SJSA1 (cell line): ENCODE measurements at regions not wholly inside any gene's neighbourhood (a gene's known extent, or its start where the extent isn't known, plus 50 kb on each side); places are given as distances from the start of the nearest gene placed in this dataset.

Source experiments
- DNase-seq, 2 experiments: peaks; one replicate each; pipeline ENCODE4 v3.0.0-alpha.2; 2015 to 2020; ENCODE audit warnings: low spot score in 2 of 2, low read depth in 1 of 2
- H3K27ac ChIP-seq: fragments of 250-450 bp; sonication (Bioruptor Pico); 2 replicates; pipeline ENCODE4 v1.5.1; 2020; ENCODE audit warnings: mild to moderate bottlenecking, moderate library complexity
- H3K27me3 ChIP-seq: fragments of 250-450 bp; sonication (Bioruptor Pico); replicated peaks from 2 replicates; pipeline ENCODE4 v1.5.1; 2020; ENCODE audit warnings: mild to moderate bottlenecking, moderate library complexity
- H3K36me3 ChIP-seq: fragments of 250-450 bp; sonication (Bioruptor Pico); 2 replicates; pipeline ENCODE4 v1.5.1; 2020; ENCODE audit warnings: mild to moderate bottlenecking
- H3K4me1 ChIP-seq: fragments of 250-450 bp; sonication (Bioruptor Pico); replicated peaks from 2 replicates; pipeline ENCODE4 v1.6.1; 2021; ENCODE audit warnings: mild to moderate bottlenecking
- H3K4me3 ChIP-seq: fragments of 250-450 bp; sonication (Bioruptor Pico); 2 replicates; pipeline ENCODE4 v1.5.1; 2020; ENCODE audit warnings: mild to moderate bottlenecking
- H3K9me3 ChIP-seq: fragments of 250-450 bp; sonication (Bioruptor Pico); replicated peaks from 2 replicates; pipeline ENCODE4 v1.5.1; 2020; ENCODE audit warnings: mild to moderate bottlenecking

GRCh38 chr3:105162448-105162847 lies 204.3 kb upstream of the ALCAM start:
- Histone ChIP-seq H3K27me3 (no peaks in the 10 kb centered on the region), H3K36me3 (no peaks in the 10 kb centered on the region), H3K4me1 (no peaks in the 10 kb centered on the region), H3K4me3 (no peak overlapping the region), H3K9me3 (no peaks in the 10 kb centered on the region), H3K27ac (no peak overlapping the region)
- DNase-seq: no peak

- DNase-seq: peak in 1 of 2 experiments; percentile 1
- Histone ChIP-seq H3K9me3 (no peaks in the 10 kb centered on the region), H3K4me1 (no peaks in the 10 kb centered on the region), H3K36me3 (no peaks in the 10 kb centered on the region), H3K27ac (no peak overlapping the region), H3K4me3 (no peak overlapping the region), H3K27me3 (no peaks in the 10 kb centered on the region)
Observed at GRCh38 chr3:105166893-105167292, 199.8 kb upstream of the ALCAM start.

- Histone ChIP-seq H3K4me3 (no peak overlapping the region), H3K4me1 (no peaks in the 10 kb centered on the region), H3K27ac (no peak overlapping the region), H3K36me3 (no peaks in the 10 kb centered on the region), H3K9me3 (no peaks in the 10 kb centered on the region), H3K27me3 (no peaks in the 10 kb centered on the region)
- no peak for DNase-seq
Observed at GRCh38 chr3:105170423-105170822, 196.3 kb upstream of the ALCAM start.

GRCh38 chr3:105174017-105174615 lies 192.6 kb upstream of the ALCAM start:
- no peak overlapping the region for H3K27ac ChIP-seq
- no peaks in the 10 kb centered on the region for H3K9me3 ChIP-seq
- H3K27me3 ChIP-seq: no peaks in the 10 kb centered on the region
- H3K4me3 ChIP-seq: no peak overlapping the region
- H3K4me1 ChIP-seq: no peaks in the 10 kb centered on the region
- no peak for DNase-seq
- H3K36me3 ChIP-seq: no peaks in the 10 kb centered on the region

- no peak overlapping the region for H3K27ac ChIP-seq
- no peaks in the 10 kb centered on the region for H3K9me3 ChIP-seq
- no peak for DNase-seq
- no peaks in the 10 kb centered on the region for H3K27me3 ChIP-seq
- H3K4me3 ChIP-seq: no peak overlapping the region
- H3K36me3 ChIP-seq: no peaks in the 10 kb centered on the region
- H3K4me1 ChIP-seq: no peaks in the 10 kb centered on the region
Observed at GRCh38 chr3:105177576-105177975, 189.1 kb upstream of the ALCAM start.

- no peak for DNase-seq
- Histone ChIP-seq H3K36me3 (no peaks in the 10 kb centered on the region), H3K9me3 (no peaks in the 10 kb centered on the region), H3K27ac (no peak overlapping the region), H3K4me1 (no peaks in the 10 kb centered on the region), H3K4me3 (no peak overlapping the region), H3K27me3 (no peaks in the 10 kb centered on the region)
Observed at GRCh38 chr3:105187344-105187743, 179.4 kb upstream of the ALCAM start.

- no peaks in the 10 kb centered on the region for H3K27me3 ChIP-seq
- no peak overlapping the region for H3K27ac ChIP-seq
- H3K36me3 ChIP-seq: no peaks in the 10 kb centered on the region
- DNase-seq: no peak
- no peak overlapping the region for H3K4me3 ChIP-seq
- no peaks in the 10 kb centered on the region for H3K9me3 ChIP-seq
- H3K4me1 ChIP-seq: no peaks in the 10 kb centered on the region
Observed at GRCh38 chr3:105195260-105195659, 171.4 kb upstream of the ALCAM start.

- no peaks in the 10 kb centered on the region for H3K9me3 ChIP-seq
- no peaks in the 10 kb centered on the region for H3K27me3 ChIP-seq
- DNase-seq: no peak
- H3K36me3 ChIP-seq: no peaks in the 10 kb centered on the region
- no peak overlapping the region for H3K4me3 ChIP-seq
- H3K4me1 ChIP-seq: no peaks in the 10 kb centered on the region
- H3K27ac ChIP-seq: no peak overlapping the region
Observed at GRCh38 chr3:105197863-105198262, 168.8 kb upstream of the ALCAM start.

- Histone ChIP-seq H3K4me1 (no peaks in the 10 kb centered on the region), H3K27me3 (no peaks in the 10 kb centered on the region), H3K27ac (no peak overlapping the region), H3K9me3 (no peaks in the 10 kb centered on the region), H3K36me3 (no peaks in the 10 kb centered on the region), H3K4me3 (no peak overlapping the region)
- no peak for DNase-seq
Observed at GRCh38 chr3:105199217-105199616, 167.5 kb upstream of the ALCAM start.

GRCh38 chr3:105210141-105210540 lies 156.6 kb upstream of the ALCAM start:
- no peaks in the 10 kb centered on the region for H3K27me3 ChIP-seq
- H3K9me3 ChIP-seq: no peaks in the 10 kb centered on the region
- no peak overlapping the region for H3K4me3 ChIP-seq
- no peak overlapping the region for H3K27ac ChIP-seq
- H3K36me3 ChIP-seq: no peaks in the 10 kb centered on the region
- no peaks in the 10 kb centered on the region for H3K4me1 ChIP-seq
- DNase-seq: no peak

GRCh38 chr3:105214590-105214989 lies 152.1 kb upstream of the ALCAM start:
- Histone ChIP-seq H3K36me3 (no peaks in the 10 kb centered on the region), H3K27me3 (no peaks in the 10 kb centered on the region), H3K4me3 (no peak overlapping the region), H3K27ac (no peak overlapping the region), H3K4me1 (no peaks in the 10 kb centered on the region), H3K9me3 (no peaks in the 10 kb centered on the region)
- no peak for DNase-seq

GRCh38 chr3:105222568-105223093 lies 144.1 kb upstream of the ALCAM start:
- H3K9me3 ChIP-seq: no peaks in the 10 kb centered on the region
- no peak for DNase-seq
- no peaks in the 10 kb centered on the region for H3K36me3 ChIP-seq

GRCh38 chr3:105223815-105224214 lies 142.9 kb upstream of the ALCAM start:
- H3K9me3 ChIP-seq: no peaks in the 10 kb centered on the region
- DNase-seq: no peak
- no peak overlapping the region for H3K4me3 ChIP-seq
- H3K4me1 ChIP-seq: no peaks in the 10 kb centered on the region
- H3K36me3 ChIP-seq: no peaks in the 10 kb centered on the region
- no peaks in the 10 kb centered on the region for H3K27me3 ChIP-seq
- H3K27ac ChIP-seq: no peak overlapping the region

More at GRCh38 chr3:105222568-105223093, 144.1 kb upstream of the ALCAM start:
- Histone ChIP-seq H3K27ac (no peak overlapping the region), H3K27me3 (no peaks in the 10 kb centered on the region), H3K4me3 (no peak overlapping the region), H3K4me1 (no peaks in the 10 kb centered on the region)

- Histone ChIP-seq H3K27me3 (no peaks in the 10 kb centered on the region), H3K4me1 (no peaks in the 10 kb centered on the region), H3K27ac (no peak overlapping the region), H3K4me3 (no peak overlapping the region), H3K9me3 (no peaks in the 10 kb centered on the region), H3K36me3 (no peaks in the 10 kb centered on the region)
- no peak for DNase-seq
Observed at GRCh38 chr3:105228696-105229095, 138.0 kb upstream of the ALCAM start.

GRCh38 chr3:105232553-105232952 lies 134.2 kb upstream of the ALCAM start:
- no peak overlapping the region for H3K27ac ChIP-seq
- H3K4me3 ChIP-seq: no peak overlapping the region
- H3K36me3 ChIP-seq: no peaks in the 10 kb centered on the region
- DNase-seq: no peak
- no peaks in the 10 kb centered on the region for H3K4me1 ChIP-seq
- no peaks in the 10 kb centered on the region for H3K9me3 ChIP-seq
- no peaks in the 10 kb centered on the region for H3K27me3 ChIP-seq
